Right atrium auricular region (tissue), 2 donors: ENCODE measurements at regions not wholly inside any gene's neighbourhood (a gene's known extent, or its start where the extent isn't known, plus 50 kb on each side); places are given as distances from the start of the nearest gene placed in this dataset.
A peak's percentile ranks its signal among the peaks of the same experiment; 100 is the strongest.

Source experiments
- DNase-seq: peaks from one replicate; pipeline ENCODE4 v3.0.0-alpha.2; 2019; ENCODE audit warnings: low spot score
- H3K27ac ChIP-seq, 2 donors: fragments of 200-600 bp; sonication (generic); 1 replicate in 1 of 2; 2 replicates in 1 of 2; pipeline ENCODE4 v1.5.1; 2016 to 2019
- H3K27me3 ChIP-seq, 2 donors: fragments of 200-600 bp; sonication (generic); one replicate each; pipeline versions ENCODE4 v1.5.1 to v1.6.0; 2017 to 2019
- H3K36me3 ChIP-seq: fragments of 200-600 bp; sonication (generic); one replicate; pipeline ENCODE4 v1.5.1; 2016
- H3K4me1 ChIP-seq, 2 donors: fragments of 200-600 bp; sonication (generic); one replicate each; pipeline versions ENCODE4 v1.5.1 to v1.6.0; 2017 to 2019
- H3K4me3 ChIP-seq, 2 donors: fragments of 200-600 bp; sonication (generic); 1 replicate in 1 of 2; 2 replicates in 1 of 2; pipeline ENCODE4 v1.5.1; 2017 to 2019; ENCODE audit warnings: mild to moderate bottlenecking in 1 of 2, moderate library complexity in 1 of 2
- H3K9me3 ChIP-seq, 2 donors: fragments of 200-600 bp; sonication (generic); one replicate each; pipeline ENCODE4 v1.5.1; 2019
- CTCF ChIP-seq, 2 donors: fragments of 200-600 bp; sonication (generic); IDR thresholded peaks; one replicate each; pipeline ENCODE4 v1.5.1; 2019; ENCODE audit warnings: antibody characterized with exemption in 2 of 2

- peak; percentile 42 for DNase-seq
- H3K4me3 ChIP-seq: no peak overlapping the region
- no peaks in the 10 kb centered on the region for H3K27me3 ChIP-seq
- peaks cover 0 to 19% of the 10 kb centered on the region in 2 donors for H3K4me1 ChIP-seq
- no peaks in the 10 kb centered on the region for H3K36me3 ChIP-seq
- H3K27ac ChIP-seq: no peak overlapping the region
- H3K9me3 ChIP-seq: no peaks in the 10 kb centered on the region
- no peak for TF ChIP-seq CTCF (IDR thresholded peaks at IDR 0.05)
Measured at GRCh38 chr2:128591861-128592822, 273.5 kb upstream of the HS6ST1 start.

- no peak overlapping the region for H3K4me3 ChIP-seq
- H3K27ac ChIP-seq: no peak overlapping the region
- no peaks in the 10 kb centered on the region for H3K36me3 ChIP-seq
- H3K27me3 ChIP-seq: no peaks in the 10 kb centered on the region
- H3K4me1 ChIP-seq: peaks cover 0 to 19% of the 10 kb centered on the region in 2 donors
- peak; percentile 55 for DNase-seq
- H3K9me3 ChIP-seq: no peaks in the 10 kb centered on the region
- no peak for TF ChIP-seq CTCF (IDR thresholded peaks at IDR 0.05)
Measured at GRCh38 chr2:128593518-128593878, 274.8 kb upstream of the HS6ST1 start.

- peak; percentile 59 for DNase-seq
- H3K36me3 ChIP-seq: no peaks in the 10 kb centered on the region
- TF ChIP-seq CTCF (IDR thresholded peaks at IDR 0.05): no peak
- H3K9me3 ChIP-seq: no peaks in the 10 kb centered on the region
- no peak overlapping the region for H3K27ac ChIP-seq
- H3K27me3 ChIP-seq: no peaks in the 10 kb centered on the region
- H3K4me1 ChIP-seq: peaks cover 0 to 19% of the 10 kb centered on the region in 2 donors
- no peak overlapping the region for H3K4me3 ChIP-seq
Measured at GRCh38 chr2:128593879-128594650, 275.4 kb upstream of the HS6ST1 start.

- no peak for TF ChIP-seq CTCF (IDR thresholded peaks at IDR 0.05)
- Histone ChIP-seq H3K4me3 (no peak overlapping the region), H3K36me3 (no peaks in the 10 kb centered on the region), H3K27ac (no peak overlapping the region), H3K4me1 (peaks cover 0 to 19% of the 10 kb centered on the region in 2 donors), H3K9me3 (no peaks in the 10 kb centered on the region), H3K27me3 (no peaks in the 10 kb centered on the region)
- DNase-seq: peak; percentile 18
Measured at GRCh38 chr2:128594651-128594910, 275.9 kb upstream of the HS6ST1 start.

- Histone ChIP-seq H3K4me1 (peaks cover 0 to 19% of the 10 kb centered on the region in 2 donors), H3K9me3 (no peaks in the 10 kb centered on the region), H3K4me3 (no peak overlapping the region), H3K27me3 (no peaks in the 10 kb centered on the region), H3K27ac (no peak overlapping the region), H3K36me3 (no peaks in the 10 kb centered on the region)
- peak; percentile 42 for DNase-seq
- no peak for TF ChIP-seq CTCF (IDR thresholded peaks at IDR 0.05)
Measured at GRCh38 chr2:128594953-128595677, 276.4 kb upstream of the HS6ST1 start.
